ENCODE measurements at regions not wholly inside any gene's neighbourhood (a gene's known extent, or its start where the extent isn't known, plus 50 kb on each side); places are given as distances from the start of the nearest gene placed in this dataset.

DNA sequence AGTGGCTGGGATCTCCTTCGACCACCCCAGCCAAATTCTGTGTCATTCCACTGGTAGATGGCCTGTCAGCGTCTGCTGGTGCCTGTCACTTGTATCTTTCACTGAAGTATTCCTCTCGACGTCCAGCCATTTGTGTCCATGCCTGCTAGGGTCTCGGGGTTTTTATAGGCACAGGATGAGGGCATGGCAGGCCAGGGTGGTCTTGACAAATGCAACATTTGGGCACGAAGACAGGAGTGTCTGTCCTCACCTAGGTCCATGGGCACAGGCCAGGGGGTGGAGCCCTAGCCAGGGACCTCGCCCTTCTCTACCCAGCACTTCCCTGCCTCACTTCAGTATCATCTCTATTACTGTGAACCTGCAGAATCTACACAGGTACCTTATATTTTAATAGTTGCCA, 2223.9 kb upstream of the ACO1 start:
- Histone ChIP-seq H3K79me1 (ENCODE audit: low read depth, low read length) (no peaks in the 10 kb centered on the region), H3K4me2 (ENCODE audit: insufficient read depth in 1 of 2, low read depth in 2 of 2, low read length in 2 of 2) (no peak overlapping the region), H3K56ac (replicated peaks; ENCODE audit: insufficient read length, low read depth, low read length) (no peak overlapping the region), H2AFZ (ENCODE audit: low read length) (peak overlapping the region; percentile 81), H2AK5ac (ENCODE audit: low read depth, low read length) (no peak overlapping the region), H4K5ac (ENCODE audit: insufficient read length, low read depth, low read length) (no peak overlapping the region), H3K9me3 (ENCODE audit: insufficient read depth in 2 of 2, low read depth in 1 of 2, low read length in 1 of 2) (no peaks in the 10 kb centered on the region), H2BK5ac (ENCODE audit: low read depth, low read length) (no peak overlapping the region), H3K27ac (ENCODE audit: low read depth, low read length) (no peak overlapping the region), H3K4ac (replicated peaks; ENCODE audit: insufficient read length, low read depth, low read length) (no peak overlapping the region), H3K36me3 (ENCODE audit: control insufficient read depth in 2 of 4, insufficient read depth in 4 of 4, low read length in 3 of 4) (no peaks in the 10 kb centered on the region), H2BK12ac (ENCODE audit: low read depth, low read length) (no peak overlapping the region), H3K79me2 (ENCODE audit: control insufficient read depth in 1 of 2, insufficient read depth in 2 of 2, low read length in 2 of 2) (no peaks in the 10 kb centered on the region), H3K9ac (replicated peaks in 1 of 4; ENCODE audit: extremely low read depth in 1 of 4, low read depth in 3 of 4, low read length in 3 of 4) (no peak overlapping the region), H3K14ac (ENCODE audit: insufficient read length) (no peak overlapping the region), H2BK120ac (replicated peaks; ENCODE audit: low read depth, low read length) (no peak overlapping the region), H3K4me3 (ENCODE audit: extremely low read depth in 1 of 4, insufficient read depth in 2 of 4, low read depth in 3 of 4, low read length in 4 of 4) (no peak overlapping the region), H3K23ac (ENCODE audit: insufficient read length) (no peak overlapping the region), H2BK15ac (ENCODE audit: low read length) (no peak overlapping the region), H3K27me3 (replicated peaks in 1 of 4; ENCODE audit: control insufficient read depth in 3 of 4, extremely low read depth in 1 of 4, insufficient read depth in 3 of 4, low read length in 3 of 4) (no peaks in the 10 kb centered on the region), H4K91ac (replicated peaks; ENCODE audit: insufficient read length, low read length) (no peak overlapping the region), H3K4me1 (replicated peaks in 1 of 4; ENCODE audit: control insufficient read depth in 3 of 4, insufficient read depth in 4 of 4, low read length in 3 of 4) (no peaks in the 10 kb centered on the region), H3K18ac (ENCODE audit: extremely low read depth, low read length) (no peak overlapping the region), H2BK20ac (ENCODE audit: low read length) (no peak overlapping the region), H3K23me2 (ENCODE audit: low read depth, low read length) (no peaks in the 10 kb centered on the region), H4K20me1 (replicated peaks in 1 of 2; ENCODE audit: control insufficient read depth in 1 of 2, insufficient read depth in 2 of 2, low read length in 2 of 2) (no peaks in the 10 kb centered on the region), H4K8ac (ENCODE audit: extremely low read depth, insufficient read depth, low read length) (no peak overlapping the region)
- FAIRE-seq = no peak
- DNase-seq (ENCODE audit: low read depth in 1 of 2, low spot score in 2 of 2) = no peak
- WGBS, 2 experiments (ENCODE audit: extremely low coverage in 1 of 2, insufficient coverage in 1 of 2, insufficient read length in 1 of 2, insufficient replicate concordance in 2 of 2, low coverage in 1 of 2, low lambda C conversion rate in 2 of 2, missing lambda C conversion rate in 1 of 2) = 87% methylated on average over 7 of the region's 7 CpGs; no CpG with 5 or more reads in 1 of the 2 experiments
- ChIA-PET CTCF (ENCODE audit: partially characterized antibody) (no interaction called here), POLR2A (ENCODE audit: partially characterized antibody) (no interaction called here)
- TF ChIP-seq SP1 (IDR thresholded peaks at IDR 0.05; ENCODE audit: low read depth, low read length) (no peak), KDM5A (IDR thresholded peaks at IDR 0.05; ENCODE audit: low read length) (no peak), JUND (IDR thresholded peaks at IDR 0.05; ENCODE audit: low read length) (no peak), CEBPB (IDR thresholded peaks at IDR 0.05; ENCODE audit: low read depth, low read length) (no peak), SIN3A (conservative IDR thresholded peaks at IDR 0.05 in 1 of 2, IDR thresholded peaks at IDR 0.05 in 1 of 2; ENCODE audit: low read depth in 1 of 2, low read length in 2 of 2) (no peak), SIRT6 (IDR thresholded peaks at IDR 0.05; ENCODE audit: low read length) (no peak), PHF8 (conservative IDR thresholded peaks at IDR 0.05; ENCODE audit: low read depth, low read length) (no peak), TAF7 (optimal IDR thresholded peaks at IDR 0.05; ENCODE audit: borderline replicate concordance, low read depth, low read length) (no peak), SUZ12 (IDR thresholded peaks at IDR 0.05; ENCODE audit: low read length) (no peak), RBBP5 (IDR thresholded peaks at IDR 0.05; ENCODE audit: borderline replicate concordance, low read depth, low read length) (no peak)
- TF ChIP-seq, protein P1, sequence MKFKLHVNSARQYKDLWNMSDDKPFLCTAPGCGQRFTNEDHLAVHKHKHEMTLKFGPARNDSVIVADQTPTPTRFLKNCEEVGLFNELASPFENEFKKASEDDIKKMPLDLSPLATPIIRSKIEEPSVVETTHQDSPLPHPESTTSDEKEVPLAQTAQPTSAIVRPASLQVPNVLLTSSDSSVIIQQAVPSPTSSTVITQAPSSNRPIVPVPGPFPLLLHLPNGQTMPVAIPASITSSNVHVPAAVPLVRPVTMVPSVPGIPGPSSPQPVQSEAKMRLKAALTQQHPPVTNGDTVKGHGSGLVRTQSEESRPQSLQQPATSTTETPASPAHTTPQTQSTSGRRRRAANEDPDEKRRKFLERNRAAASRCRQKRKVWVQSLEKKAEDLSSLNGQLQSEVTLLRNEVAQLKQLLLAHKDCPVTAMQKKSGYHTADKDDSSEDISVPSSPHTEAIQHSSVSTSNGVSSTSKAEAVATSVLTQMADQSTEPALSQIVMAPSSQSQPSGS (IDR thresholded peaks at IDR 0.05; ENCODE audit: low read length) = no peak
- TF ChIP-seq, protein P2, sequence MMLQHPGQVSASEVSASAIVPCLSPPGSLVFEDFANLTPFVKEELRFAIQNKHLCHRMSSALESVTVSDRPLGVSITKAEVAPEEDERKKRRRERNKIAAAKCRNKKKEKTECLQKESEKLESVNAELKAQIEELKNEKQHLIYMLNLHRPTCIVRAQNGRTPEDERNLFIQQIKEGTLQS (IDR thresholded peaks at IDR 0.05; ENCODE audit: insufficient read depth, low read depth, low read length) = no peak
